Left hindlimb (tissue), 1 donor: ENCODE measurements at regions not wholly inside any gene's neighbourhood (a gene's known extent, or its start where the extent isn't known, plus 50 kb on each side); places are given as distances from the start of the nearest gene placed in this dataset.
"Not testable (repeated sequence)": the region's sequence is repeated elsewhere in the genome, so short reads cannot be mapped to it uniquely, and the experiment has no call there.

Source experiments
- DNase-seq: peaks from one replicate; pipeline ENCODE4 v3.0.0-alpha.2; 2018

DNA sequence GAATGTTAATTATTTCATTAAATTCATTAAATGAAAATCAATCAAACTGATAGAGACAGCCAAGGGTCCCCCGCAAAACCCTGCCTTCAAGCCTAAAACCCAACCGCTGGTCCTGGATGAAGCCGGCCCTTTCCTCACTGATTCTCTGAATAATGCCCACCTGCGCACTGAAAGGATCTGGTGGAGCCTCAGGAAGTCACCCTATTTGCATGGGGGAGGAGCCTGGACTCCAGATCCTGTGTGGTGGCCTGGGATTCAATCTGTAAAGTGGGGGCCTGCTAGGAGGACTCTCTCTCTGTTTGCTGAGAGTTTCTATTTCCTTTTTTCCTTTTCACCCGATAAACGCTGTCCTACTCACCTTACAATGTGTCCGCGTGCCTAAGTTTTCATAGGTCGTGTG, 97.9 kb upstream of the ADAMTS3 start:
- no peak for DNase-seq

DNA sequence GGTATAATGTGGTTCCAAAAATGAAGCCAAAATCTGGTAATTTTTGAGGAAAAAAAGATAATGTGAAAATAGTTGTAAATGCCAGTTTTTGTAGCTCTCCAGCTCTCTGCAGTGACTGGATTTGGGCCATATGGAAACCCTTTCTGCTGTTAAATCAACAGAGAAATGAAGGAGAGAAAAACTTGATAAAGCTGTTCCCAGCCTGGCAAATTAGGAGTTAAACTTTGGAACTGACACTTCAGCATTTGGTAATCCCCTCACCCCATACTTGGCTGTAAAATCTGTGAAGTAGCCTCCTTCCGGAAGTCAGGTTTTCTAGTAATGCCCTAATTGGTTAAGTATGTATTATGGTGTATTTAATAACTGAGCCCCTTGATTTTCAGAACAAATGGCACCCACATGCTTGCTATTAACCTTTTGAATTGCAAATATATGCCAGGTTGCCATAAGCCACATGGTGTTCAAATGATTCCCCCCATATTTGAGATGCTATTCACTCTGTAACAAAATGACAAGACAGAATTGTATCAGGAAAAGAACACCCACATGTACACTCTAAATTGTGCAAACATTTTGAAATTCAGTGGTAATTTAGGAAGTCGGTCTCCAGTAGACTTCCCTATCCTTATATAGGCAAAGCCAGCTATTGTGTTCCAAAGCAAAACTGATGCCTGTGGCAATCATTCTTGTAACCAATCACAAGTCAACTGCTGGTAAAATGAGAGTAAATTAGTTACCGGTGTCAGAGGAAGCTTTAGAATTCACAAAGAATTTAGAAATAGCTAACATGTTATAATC, 96.3 kb upstream of the ADAMTS3 start:
- DNase-seq: no peak

DNA sequence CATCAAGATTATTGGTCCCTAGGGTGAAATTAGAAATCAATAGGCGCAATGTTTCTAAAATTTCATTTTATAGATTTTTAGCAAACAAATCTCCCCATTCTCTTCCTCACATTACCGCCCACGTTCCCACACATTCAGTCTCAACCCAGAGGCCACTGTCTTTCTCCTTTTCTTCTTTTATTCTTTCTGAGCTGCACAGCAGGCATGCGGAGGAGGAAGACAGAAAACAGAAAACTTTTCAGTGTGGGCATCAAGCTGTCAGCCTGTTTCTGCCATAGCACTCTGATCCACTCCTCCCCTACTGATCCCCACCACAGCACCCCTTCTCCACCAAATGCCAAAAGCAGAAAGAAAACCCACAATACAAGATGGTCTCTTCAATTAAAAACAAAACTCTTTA, 94.8 kb upstream of the ADAMTS3 start:
- no peak for DNase-seq

DNA sequence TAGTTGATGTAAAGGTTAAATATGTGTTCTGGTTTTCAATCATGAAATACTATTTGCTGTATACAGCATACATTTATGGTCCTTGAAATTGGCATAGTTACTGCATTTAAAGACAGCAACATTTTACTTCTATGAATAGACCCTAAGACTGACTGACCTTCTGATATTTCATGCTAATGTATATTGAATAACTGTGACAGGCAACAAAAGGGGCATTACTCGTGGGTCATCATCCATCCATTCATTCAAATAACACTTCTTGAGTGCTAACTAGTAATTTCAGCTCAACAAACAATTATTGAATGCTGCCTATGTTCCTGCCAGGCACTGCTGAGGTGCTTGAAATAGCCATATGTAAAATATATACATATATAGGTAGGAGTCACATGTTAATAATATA, 92.8 kb upstream of the ADAMTS3 start:
- DNase-seq: no peak

DNA sequence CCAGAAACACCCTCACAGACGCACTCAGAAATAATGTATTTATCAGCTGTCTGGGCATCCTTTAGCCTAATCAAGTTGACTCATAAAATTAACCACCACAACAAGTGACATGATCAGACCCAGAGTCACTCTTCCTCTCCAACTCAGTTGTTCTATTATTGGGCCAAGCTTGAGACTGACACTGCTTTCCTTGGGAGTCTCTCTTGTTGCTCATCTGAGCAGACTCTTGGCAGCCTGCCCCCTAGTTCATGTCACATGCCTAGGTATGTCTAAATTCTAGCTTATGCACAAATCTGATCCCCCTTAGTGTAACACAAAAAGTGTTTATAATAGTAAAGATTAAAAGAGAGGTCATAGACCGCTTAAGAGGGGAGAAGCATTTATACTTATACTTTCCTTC, 72.6 kb upstream of the ADAMTS3 start:
- DNase-seq: no peak

DNA sequence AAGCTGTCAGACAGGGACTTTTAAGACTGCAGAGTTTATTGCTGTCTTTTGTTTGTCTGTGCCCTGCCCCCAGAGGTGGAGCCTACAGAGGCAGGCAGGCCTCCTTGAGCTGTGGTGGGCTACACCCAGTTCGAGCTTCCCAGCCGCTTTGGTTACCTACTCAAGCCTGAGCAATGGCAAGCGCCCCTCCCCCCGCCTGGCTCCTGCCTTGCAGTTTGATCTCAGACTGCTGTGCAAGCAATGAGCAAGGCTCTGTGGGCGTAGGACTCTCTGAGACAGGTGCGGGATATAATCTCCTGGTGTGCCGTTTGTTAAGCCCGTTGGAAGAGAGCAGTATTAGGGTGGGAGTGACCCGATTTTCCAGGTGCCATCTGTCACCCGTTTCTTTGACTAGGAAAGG, 67.8 kb upstream of the ADAMTS3 start:
- not testable (repeated sequence) for DNase-seq

DNA sequence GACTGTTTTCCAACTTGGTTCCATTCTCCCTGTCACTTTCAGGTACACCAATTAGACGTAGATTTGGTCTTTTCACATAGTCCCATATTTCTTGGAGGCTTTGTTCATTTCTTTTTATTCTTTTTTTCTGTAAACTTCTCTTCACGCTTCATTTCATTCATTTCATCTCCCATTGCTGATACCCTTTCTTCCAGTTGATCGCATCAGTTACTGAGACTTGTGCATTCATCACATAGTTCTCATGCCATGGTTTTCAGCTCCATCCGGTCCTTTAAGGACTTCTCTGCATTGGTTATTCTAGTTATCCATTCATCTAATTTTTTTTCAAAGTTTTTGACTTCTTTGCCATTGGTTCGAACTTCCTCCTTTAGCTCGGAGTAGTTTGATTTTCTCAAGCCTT, 66.9 kb upstream of the ADAMTS3 start:
- DNase-seq: not testable (repeated sequence)

DNA sequence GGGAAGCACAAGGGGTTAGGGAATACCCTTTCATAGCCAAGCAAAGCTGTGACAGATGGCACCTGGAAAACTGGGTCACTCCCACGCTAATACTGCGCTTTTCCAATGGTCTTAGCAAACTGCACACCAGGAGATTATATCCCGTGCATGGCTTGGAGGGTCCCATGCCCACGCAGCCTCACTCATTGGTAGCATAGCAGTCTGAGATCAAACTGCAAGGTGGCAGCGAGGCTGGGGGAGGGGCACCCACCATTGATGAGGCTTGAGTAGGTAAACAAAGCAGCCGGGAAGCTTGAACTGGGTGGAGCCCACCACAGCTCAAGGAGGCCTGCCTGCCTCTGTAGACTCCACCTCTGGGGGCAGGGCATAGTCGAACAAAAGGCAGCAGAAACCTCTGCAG, 63.2 kb upstream of the ADAMTS3 start:
- not testable (repeated sequence) for DNase-seq

DNA sequence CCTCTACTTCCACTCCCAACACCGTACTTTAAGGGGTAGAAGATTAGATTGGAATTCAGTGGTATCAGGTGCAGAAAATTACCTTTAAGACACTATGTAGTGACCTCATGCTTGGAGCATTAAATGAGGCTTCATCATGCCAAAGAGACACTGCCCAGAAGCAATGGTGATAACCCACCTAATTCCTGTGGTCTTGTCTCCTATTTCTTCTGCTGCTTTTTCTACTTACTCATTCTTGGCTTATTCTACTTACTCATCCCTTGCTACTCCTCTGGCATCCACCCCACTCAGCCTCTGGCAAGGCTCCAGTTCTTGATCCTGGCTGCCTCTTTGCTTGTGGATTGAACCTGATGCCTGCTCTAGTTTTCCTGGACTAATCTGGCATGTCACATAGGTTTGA, 62.3 kb upstream of the ADAMTS3 start:
- DNase-seq: no peak

DNA sequence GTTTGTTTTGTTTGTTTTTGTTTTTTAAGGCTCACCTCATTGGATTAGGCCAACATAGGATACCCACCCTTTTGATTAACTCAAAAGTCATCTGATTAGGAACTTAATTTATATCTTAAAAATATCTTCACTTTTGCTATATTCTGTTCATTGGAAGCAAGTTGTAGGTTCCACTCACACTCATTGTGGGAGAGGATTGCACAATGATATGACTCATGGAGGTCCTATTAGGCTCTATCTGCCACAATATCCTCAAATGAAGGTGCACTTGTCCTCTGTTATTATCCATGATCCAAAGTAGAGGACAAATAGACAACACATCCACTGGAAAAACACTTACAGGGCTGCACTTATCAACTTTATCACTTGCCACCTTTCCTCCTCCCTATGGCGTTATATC, 60.5 kb upstream of the ADAMTS3 start:
- DNase-seq: no peak

DNA sequence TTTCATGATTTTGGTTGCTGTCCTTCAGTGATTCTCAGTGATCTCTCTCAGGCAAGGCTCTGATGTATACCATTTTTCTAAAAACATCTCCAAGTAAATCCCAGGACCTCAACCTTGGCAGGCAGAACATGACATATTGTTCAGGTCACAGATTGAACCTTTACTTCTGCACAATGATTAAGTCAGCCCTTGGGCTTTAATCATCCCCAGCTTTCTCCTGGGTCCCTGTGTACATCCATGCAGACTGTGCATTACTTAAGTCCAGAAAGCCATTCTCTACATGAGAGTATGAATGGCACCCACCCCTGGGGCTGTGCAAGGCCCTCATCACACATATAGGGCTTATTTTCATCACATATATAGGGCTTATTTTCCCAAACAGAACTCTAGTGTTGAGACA, 58.7 kb upstream of the ADAMTS3 start:
- DNase-seq: no peak
